ENCODE measurements at regions not wholly inside any gene's neighbourhood (a gene's known extent, or its start where the extent isn't known, plus 50 kb on each side); places are given as distances from the start of the nearest gene placed in this dataset.

DNA sequence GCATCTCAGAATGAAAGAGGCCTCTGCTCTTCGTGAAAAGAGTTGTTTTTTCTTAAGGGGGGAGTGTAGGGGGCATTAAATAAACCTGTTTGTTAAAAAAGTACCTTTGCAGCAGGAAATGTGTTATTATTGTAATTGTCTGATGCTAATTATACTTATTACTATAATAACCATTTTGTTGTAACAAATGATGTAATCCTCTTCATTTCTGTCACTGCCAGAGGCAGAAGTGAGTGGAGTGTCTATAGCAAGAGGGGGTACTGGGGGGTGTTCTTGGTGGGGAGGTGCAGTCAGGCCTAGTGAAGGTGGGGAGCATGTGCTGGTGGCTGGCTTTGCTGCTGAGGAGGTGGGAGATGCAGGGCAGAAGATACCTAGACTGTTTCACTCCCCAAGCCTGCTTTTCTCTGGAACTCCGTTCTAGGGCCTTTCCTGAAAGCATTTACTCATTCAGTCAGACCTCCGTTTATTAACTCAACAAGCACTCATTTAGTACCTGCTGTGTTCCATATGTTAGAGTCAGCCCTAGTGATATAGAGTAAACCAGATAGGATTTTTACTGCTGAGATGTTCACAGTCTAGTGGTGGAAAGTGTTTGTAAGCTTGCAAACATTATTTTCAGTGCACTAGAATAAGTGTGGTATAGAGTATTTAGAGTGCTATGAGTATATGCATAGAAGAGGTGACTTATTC is 77.5 kb upstream of the CISTR start:
- TF ChIP-seq, protein P1, sequence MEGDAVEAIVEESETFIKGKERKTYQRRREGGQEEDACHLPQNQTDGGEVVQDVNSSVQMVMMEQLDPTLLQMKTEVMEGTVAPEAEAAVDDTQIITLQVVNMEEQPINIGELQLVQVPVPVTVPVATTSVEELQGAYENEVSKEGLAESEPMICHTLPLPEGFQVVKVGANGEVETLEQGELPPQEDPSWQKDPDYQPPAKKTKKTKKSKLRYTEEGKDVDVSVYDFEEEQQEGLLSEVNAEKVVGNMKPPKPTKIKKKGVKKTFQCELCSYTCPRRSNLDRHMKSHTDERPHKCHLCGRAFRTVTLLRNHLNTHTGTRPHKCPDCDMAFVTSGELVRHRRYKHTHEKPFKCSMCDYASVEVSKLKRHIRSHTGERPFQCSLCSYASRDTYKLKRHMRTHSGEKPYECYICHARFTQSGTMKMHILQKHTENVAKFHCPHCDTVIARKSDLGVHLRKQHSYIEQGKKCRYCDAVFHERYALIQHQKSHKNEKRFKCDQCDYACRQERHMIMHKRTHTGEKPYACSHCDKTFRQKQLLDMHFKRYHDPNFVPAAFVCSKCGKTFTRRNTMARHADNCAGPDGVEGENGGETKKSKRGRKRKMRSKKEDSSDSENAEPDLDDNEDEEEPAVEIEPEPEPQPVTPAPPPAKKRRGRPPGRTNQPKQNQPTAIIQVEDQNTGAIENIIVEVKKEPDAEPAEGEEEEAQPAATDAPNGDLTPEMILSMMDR (IDR thresholded peaks at IDR 0.05): no peak
- TF ChIP-seq POLR2A (IDR thresholded peaks at IDR 0.05): no peak

Data from right lobe of liver (tissue), 4 donors.